ENCODE measurements at regions not wholly inside any gene's neighbourhood (a gene's known extent, or its start where the extent isn't known, plus 50 kb on each side); places are given as distances from the start of the nearest gene placed in this dataset.
"Not testable (repeated sequence)": the region's sequence is repeated elsewhere in the genome, so short reads cannot be mapped to it uniquely, and the experiment has no call there.

DNA sequence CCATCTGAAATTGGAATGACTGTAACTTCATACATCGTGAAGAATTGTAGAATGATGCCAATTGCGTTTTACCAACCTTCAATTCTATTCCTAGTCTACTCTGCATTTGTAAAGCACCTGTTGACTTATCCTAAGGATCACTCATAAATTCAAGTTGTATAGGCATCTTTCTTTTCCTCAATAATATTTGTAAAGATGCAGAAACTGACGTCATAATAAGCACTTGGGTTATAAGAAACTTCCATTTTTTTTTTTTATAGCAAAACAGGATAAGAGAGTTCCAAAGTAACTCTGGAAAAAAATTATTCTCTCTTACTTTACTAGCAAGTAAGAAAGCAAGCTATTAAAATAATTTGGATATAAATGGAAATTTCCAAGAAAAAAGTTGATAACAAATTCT is 1377.4 kb upstream of the ACVR2A start:
- DNase-seq (ENCODE audit: low read depth): no peak

GRCh38 chr2:146465460-146465859 is 1379.4 kb upstream of the ACVR2A start:
- DNase-seq (ENCODE audit: low read depth): no peak

DNA sequence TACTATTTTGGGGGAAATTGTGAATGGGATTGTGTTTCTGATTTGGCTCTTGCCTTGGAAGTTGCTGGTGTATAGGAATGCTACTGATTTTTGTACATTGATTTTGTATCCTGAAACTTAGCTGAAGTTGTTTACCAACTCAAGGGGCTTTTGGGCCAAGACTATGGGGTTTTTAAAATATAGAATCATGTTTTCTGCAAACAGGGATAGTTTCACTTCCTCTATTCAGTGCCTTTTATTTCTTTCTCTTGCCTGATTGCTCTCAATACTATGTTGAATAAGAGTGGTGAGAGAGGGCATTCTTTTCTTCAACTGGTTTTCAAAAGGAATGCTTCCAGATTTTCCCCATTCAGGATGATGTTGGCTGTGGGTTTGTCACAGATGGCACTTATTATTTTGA is 1383.8 kb upstream of the ACVR2A start:
- no peak for DNase-seq (ENCODE audit: low read depth)

DNA sequence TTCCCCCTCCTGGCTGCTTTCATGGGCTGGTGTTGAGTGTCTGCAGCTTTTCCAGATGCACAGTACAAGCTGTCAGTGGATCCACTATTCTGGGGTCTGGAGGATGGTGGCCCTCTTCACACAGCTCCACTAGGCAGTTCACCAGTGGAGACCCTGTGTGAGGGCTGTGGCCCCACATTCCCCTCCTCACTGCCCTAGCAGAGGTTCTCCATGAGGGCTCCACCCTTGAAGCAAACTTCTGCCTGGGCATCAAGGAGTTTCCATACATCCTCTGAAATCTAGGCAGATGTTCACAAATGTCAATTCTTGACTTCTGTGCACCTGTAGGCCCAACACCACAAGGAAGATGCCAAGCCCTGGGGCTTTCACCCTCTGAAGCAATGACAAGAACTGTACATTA is 1386.2 kb upstream of the ACVR2A start:
- DNase-seq (ENCODE audit: low read depth): no peak

- DNase-seq (ENCODE audit: low read depth): no peak
Measured at GRCh38 chr2:146457221-146457620, 1387.6 kb upstream of the ACVR2A start.

- no peak for DNase-seq (ENCODE audit: low read depth)
Measured at GRCh38 chr2:146455325-146455724, 1389.5 kb upstream of the ACVR2A start.

DNA sequence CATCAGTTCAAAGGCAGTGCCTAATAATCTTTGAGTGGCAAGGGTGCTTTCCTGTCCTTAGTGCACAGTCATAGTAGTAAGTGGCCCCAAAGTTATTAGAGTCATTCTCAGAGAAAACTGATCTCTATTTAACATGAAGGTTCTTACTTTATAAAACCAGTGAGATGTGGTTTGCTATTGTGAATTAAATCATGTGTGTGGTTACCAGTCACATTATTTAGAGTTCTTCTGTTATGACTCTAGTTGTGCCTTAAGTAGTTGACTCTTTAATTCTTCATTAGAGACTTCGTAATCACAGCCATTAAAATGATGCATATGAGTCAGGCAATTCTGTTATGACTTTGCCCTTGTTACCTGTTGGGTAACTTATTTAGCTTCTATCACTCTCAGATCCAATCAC is 1392.9 kb upstream of the ACVR2A start:
- no peak for DNase-seq (ENCODE audit: low read depth)

- DNase-seq (ENCODE audit: low read depth): no peak
Measured at GRCh38 chr2:146450131-146450530, 1394.7 kb upstream of the ACVR2A start.

GRCh38 chr2:146444987-146445386 is 1399.8 kb upstream of the ACVR2A start:
- DNase-seq (ENCODE audit: low read depth): no peak

- no peak for DNase-seq (ENCODE audit: low read depth)
Measured at GRCh38 chr2:146444085-146444484, 1400.7 kb upstream of the ACVR2A start.

- no peak for DNase-seq (ENCODE audit: low read depth)
Measured at GRCh38 chr2:146438246-146438645, 1406.6 kb upstream of the ACVR2A start.

DNA sequence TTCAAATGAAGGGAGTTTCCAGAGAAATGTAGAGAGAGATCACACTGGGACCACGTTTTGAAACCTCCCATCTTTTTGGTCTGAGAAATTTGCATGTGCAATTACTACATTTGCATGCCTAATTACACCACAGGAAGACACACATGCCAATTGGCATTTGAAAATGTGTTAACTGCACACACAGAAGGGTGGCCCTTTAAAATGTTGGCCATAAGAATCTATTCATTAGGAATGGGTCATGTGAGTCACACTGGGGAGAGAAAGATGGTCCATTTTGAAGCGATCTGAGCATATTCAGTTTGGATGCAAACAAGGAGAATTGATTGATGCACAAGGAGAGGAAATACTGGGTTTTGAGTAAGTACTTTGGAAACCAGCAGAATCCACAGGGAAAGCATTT is 1407.1 kb upstream of the ACVR2A start:
- DNase-seq (ENCODE audit: low read depth): no peak

GRCh38 chr2:146433116-146433875 is 1411.5 kb upstream of the ACVR2A start:
- no peak for DNase-seq (ENCODE audit: low read depth)

DNA sequence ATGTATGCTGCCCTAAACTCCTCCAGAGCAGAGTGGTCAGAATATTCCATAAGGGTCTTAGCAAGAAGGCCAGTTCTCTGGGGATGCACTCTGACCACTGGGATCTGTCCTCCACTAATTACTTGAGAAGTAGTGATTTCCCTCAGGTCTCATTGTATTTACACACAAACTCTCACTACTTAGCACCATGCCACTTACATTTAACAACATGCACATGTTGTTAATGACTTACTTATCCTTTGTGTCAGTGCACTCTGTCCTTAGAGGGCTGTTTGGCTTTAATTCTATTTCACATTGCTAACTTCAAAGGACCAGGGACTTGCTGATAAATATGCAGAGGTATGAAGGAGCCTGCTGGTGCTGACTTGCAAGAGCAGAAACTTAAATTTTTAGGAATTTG is 1415.5 kb upstream of the ACVR2A start:
- no peak for DNase-seq (ENCODE audit: low read depth)

GRCh38 chr2:146417942-146418341 is 1426.9 kb upstream of the ACVR2A start:
- no peak for DNase-seq (ENCODE audit: low read depth)

DNA sequence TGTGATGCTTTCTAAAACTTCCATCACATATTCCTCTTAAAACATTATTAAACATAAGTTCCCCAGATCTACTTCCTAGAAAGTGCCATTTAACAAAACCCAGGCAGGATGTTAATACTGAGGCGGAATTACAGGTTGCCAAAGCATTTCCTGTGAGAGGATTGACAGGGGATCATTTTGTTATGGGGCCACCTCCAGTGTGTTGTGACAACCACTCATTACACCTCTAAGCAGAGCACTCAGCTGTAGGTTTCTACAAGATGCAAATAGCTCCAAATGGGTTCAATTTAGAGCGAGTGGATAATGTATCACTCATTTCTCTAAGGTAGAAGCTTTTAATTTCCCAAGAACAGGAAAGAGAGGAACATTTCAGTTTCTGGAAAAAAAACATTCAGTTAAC is 1429.5 kb upstream of the ACVR2A start:
- DNase-seq (ENCODE audit: low read depth): no peak

DNA sequence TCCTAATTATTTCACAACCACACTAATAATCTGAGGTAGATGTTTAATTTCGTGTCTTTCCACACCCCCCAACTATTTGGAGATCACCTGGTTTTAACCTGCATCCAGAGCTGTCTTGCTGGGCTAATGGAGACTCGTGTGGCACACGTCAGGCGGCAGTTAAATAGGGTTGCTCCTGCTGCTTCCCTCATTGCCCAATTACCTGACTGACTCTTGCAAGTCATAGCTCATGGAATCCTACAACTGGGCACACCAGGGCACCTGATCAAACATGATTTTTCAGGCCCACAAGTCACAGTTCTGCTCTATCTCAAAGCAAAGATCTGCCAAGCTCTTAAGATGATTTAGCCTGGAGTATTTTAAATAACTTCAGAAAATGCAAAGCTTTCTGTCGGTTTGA is 1430.4 kb upstream of the ACVR2A start:
- no peak for DNase-seq (ENCODE audit: low read depth)

DNA sequence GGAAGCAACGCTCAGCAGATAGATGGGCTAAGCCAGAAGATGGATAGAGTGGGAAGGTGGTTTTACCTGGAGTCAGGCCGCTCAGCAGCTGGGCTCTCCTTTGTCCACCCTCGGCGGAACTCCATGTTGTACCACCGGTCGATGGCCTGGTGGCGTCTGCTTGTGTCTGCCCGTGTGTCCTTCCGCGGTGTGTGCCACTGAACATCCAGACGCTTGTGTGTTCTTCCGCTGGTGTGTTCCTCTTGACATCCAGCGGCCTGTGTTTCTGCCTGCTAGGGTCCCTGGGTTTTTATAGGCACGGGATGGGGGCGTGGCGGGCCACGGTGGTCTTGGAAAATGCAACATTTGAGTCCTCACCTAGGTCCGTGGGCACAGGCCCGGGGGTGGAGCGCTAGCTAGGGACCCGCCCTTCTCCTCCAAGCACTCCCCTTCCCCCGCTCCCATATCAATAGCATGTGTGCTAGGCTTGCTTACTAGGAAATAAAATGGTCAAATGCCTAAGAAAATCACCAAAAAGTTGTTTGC is 1431.7 kb upstream of the ACVR2A start:
- no peak for DNase-seq (ENCODE audit: low read depth)

DNA sequence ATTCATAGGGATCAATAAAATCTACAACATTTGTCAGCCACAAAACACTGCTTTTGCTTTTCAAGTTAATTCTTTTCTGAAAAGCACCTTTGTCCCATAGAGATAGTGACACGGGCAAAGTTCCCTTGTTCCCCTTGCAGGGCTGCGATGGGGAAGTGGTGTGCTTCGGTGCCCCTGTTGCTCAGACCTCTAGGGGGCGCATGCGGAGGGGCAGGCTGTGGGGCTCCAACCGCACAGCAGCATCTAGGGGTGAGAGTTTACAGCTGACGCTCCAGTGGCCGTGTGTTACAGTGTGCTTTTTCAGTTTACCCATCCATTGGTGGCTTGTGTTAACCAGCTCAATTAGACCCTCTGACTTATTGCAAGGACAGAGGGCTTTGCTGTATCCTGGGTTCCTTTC is 1432.2 kb upstream of the ACVR2A start:
- no peak for DNase-seq (ENCODE audit: low read depth)

GRCh38 chr2:146405402-146406309 is 1439.2 kb upstream of the ACVR2A start:
- not testable (repeated sequence) for DNase-seq (ENCODE audit: low read depth)

DNA sequence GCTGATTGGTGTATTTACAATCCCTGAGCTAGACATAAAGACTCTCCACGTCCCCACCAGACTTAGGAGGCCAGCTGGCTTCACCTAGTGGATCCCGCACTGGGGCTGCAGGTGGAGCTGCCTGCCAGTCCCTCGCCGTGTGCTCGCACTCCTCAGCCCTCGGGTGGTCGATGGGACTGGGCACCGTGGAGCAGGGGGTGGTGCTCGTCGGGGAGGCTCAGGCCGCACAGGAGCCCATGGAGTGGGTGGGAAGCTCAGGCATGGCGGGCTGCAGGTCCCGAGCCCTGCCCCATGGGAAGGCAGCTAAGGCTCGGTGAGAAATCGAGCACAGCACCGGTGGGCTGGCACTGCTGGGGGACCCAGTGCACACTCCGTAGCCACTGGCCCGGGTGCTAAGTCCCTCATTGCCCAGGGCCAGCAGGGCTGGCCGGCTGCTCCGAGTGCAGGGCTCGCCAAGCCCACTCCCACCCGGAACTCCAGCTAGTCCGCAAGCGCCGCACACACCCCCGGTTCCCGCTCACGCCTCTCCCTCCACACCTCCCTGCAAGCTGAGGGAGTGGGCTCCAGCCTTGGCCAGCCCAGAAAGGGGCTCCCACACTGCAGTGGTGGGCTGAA is 1441.2 kb upstream of the ACVR2A start:
- not testable (repeated sequence) for DNase-seq (ENCODE audit: low read depth)

DNA sequence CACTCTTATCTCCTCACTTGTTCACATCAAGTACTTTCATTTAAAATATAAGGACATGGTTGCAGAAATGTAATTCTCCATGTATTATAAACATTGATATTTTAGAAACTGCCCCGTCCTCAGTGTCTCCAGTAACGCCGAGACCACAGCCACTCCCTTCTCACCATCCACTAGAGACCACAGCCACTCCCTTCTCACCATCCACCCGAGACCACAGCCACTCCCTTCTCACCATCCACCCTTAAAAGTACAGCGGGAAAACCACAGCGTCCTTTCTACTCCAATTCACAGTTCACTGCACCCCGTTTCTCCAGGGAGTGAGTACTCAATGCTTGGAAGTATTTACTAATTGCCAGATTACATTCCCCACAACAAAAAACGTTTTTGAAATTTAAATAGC is 1452.2 kb upstream of the ACVR2A start:
- DNase-seq (ENCODE audit: low read depth): no peak

- no peak for DNase-seq (ENCODE audit: low read depth)
Measured at GRCh38 chr2:146392186-146392585, 1452.6 kb upstream of the ACVR2A start.
